AG09309 (cell line): ENCODE measurements at regions not wholly inside any gene's neighbourhood (a gene's known extent, or its start where the extent isn't known, plus 50 kb on each side); places are given as distances from the start of the nearest gene placed in this dataset.
"Not testable (repeated sequence)": the region's sequence is repeated elsewhere in the genome, so short reads cannot be mapped to it uniquely, and the experiment has no call there.

ENCODE experiments used
- DNase-seq: peaks from one replicate; pipeline ENCODE4 v3.0.0-alpha.2; 2010; ENCODE audit warnings: low read depth
- H3K4me3 ChIP-seq: 2 replicates; pipeline ENCODE4 v1.5.1; 2011; ENCODE audit warnings: mild to moderate bottlenecking, low read depth, low read length, moderate library complexity; ENCODE audit not compliant: control insufficient read depth
- TF ChIP-seq, protein P1 (sequence below): IDR thresholded peaks from 2 replicates; pipeline ENCODE4 v1.5.1; 2011; ENCODE audit warnings: mild to moderate bottlenecking, low read depth, low read length, inconsistent platforms; ENCODE audit not compliant: insufficient read depth, control insufficient read depth; ENCODE audit errors: missing control alignments

DNA sequence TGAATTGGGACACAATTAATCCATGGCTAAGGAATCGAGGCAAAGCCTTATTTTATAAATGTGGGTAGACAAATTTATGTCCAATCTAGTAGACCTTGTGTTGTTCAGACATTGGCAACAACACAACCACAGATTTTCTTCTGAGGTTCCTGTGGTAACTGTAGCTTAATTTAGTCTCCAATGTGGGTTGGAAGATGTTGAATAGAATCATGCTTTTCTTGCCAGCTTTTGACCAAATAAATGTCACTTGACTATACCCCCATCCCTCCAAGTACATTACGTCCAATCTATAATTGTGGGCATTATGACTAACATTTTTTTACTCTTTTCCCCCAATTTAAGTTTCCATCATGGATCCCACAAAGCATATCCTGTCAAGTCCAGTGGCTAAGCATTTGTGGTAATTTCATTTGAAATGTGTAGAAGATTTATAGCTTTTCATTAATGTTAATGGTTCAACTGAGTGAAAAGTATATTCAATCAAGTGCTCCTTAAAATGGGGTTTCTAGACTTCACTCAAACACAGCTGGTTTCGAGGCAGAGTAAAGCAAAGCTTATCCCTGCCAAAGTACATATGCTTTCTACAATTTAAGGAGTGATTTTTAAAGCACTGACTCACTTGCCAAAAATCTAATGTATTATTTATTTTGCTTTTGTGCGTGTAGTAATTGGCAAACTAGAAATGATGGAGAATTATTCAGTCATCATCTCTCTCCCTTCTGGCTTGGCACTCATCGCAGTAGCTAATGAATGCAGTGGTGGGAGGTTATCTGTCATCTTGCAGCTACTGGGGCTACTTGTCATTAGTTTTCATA is 141.8 kb downstream of the FAM174A start:
- no peak overlapping the region for H3K4me3 ChIP-seq
- TF ChIP-seq, protein P1, sequence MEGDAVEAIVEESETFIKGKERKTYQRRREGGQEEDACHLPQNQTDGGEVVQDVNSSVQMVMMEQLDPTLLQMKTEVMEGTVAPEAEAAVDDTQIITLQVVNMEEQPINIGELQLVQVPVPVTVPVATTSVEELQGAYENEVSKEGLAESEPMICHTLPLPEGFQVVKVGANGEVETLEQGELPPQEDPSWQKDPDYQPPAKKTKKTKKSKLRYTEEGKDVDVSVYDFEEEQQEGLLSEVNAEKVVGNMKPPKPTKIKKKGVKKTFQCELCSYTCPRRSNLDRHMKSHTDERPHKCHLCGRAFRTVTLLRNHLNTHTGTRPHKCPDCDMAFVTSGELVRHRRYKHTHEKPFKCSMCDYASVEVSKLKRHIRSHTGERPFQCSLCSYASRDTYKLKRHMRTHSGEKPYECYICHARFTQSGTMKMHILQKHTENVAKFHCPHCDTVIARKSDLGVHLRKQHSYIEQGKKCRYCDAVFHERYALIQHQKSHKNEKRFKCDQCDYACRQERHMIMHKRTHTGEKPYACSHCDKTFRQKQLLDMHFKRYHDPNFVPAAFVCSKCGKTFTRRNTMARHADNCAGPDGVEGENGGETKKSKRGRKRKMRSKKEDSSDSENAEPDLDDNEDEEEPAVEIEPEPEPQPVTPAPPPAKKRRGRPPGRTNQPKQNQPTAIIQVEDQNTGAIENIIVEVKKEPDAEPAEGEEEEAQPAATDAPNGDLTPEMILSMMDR: no peak
- no peak for DNase-seq

DNA sequence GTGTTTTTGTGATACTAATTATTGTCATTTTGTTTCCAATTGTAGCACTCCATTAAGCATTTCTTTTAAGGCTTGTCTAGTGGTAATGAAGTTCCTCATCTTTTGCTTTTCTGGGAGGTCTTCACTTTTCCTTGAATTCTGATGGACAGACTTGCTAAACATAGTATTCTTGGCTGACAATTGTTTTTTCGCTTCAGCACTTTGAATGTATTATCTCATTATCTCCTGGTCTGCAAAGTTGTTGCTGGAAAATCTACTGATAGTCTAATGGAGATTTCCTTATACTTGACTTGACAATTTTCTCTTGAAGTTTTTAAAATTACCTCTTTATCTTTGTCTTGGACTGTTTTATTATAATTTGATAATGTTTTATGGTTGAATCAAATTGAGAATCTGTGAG is 147.5 kb downstream of the FAM174A start:
- no peak overlapping the region for H3K4me3 ChIP-seq
- TF ChIP-seq, protein P1: no peak
- DNase-seq: no peak

DNA sequence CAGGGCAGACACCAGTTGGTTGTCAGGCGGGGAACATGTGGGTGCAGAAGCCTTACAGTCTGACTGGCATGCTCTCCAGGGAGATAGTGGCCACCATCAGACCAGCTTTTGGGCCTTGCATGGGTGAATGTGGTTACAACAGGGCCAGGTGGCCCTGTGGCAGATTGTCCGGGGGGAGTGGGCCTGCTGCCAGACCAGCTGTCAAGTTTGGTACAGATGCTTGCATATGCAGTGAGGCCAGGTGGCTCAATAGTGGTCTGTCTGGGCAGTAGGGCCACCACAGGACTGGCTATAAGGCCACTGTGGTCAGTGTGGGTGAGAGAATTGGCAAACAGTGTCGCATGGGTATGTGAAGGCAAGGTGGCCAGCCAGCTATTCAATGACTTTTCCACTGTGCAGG is 148.7 kb downstream of the FAM174A start:
- DNase-seq: no peak
- H3K4me3 ChIP-seq: no peak overlapping the region
- TF ChIP-seq, protein P1: no peak

DNA sequence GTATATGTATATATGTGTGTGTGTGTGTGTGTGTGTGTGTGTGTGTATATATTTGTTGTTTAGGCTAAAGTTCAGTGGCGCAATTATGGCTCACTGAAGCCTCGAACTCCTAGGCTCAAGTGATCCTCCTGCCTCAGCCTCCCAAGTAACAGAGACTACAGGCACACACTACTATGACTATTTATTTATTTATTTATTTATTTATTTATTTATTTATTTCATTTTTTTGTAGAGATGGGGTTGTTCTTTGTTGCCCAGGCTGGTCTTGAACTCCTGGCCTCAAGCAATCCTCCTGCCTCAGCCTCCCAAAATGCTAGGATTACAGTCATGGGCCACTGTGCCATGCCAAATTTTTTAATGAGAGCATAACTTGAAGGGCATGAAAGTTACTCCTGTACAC is 149.9 kb downstream of the FAM174A start:
- not testable (repeated sequence) for DNase-seq

DNA sequence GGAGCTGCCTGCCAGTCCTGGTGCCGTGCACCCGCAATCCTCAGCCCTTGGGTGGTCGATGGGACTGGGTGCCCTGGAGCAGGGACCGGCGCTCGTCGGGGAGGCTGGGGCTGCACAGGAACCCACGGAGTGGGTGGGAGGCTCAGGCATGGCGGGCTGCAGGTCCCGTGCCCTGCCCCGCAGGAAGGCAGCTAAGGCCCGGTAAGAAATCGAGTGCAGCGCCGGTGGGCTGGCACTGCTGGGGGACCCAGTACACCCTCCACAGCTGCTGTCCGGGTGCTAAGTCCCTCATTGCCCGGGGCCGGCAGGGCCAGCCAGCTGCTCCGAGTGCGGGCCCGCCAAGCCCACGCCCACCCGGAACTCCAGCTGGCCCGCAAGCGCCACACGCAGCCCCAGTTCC is 153.7 kb downstream of the FAM174A start:
- H3K4me3 ChIP-seq, DNase-seq: not testable (repeated sequence)

More for the DNA sequence above, 149.9 kb downstream of the FAM174A start:
- not testable (repeated sequence) for H3K4me3 ChIP-seq

DNA sequence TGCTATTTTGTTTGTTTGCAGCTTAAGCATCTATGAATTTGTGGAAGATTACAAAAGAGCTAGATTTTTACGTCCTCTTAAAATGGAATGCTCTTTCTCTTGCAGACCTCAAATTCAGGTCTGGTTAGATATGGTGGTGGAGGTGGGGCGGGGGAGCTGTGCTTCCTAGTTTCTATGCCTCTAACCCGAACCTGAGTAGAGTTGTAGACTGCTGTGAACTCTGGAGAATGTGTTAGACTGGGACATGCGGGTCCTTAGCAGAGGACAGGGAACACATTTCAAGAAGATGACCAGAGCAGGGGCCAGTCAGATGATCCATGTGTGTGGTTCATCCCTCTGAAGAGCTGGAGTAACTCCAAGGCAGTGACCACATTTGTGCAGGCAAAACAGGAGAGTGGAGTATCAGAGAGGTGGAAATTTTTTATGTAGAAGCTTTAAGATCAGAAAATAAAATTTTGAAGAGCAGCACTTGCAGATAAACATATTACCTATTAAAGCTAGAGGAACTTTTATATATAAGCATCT is 154.9 kb downstream of the FAM174A start:
- DNase-seq: no peak
- TF ChIP-seq, protein P1: no peak
- H3K4me3 ChIP-seq: no peak overlapping the region

DNA sequence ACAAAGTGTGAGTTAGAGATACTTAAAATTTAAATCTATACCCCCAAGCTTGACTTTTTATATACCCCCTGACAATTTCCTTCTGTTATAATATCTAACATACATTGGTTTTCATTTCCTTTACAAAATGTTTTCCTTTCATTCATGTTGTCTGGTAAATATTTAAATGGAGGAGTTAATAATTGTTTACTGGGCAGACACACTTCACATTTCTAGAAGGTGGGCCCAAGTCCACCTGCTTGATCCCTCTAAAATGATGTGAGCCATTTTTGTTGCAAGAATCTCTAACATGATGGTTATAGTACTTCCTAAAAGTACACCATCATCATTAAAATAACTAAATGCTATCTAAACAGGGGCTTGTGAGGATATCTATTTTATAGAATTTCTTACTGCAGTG is 155.9 kb downstream of the FAM174A start:
- TF ChIP-seq, protein P1: no peak
- no peak overlapping the region for H3K4me3 ChIP-seq
- DNase-seq: no peak

DNA sequence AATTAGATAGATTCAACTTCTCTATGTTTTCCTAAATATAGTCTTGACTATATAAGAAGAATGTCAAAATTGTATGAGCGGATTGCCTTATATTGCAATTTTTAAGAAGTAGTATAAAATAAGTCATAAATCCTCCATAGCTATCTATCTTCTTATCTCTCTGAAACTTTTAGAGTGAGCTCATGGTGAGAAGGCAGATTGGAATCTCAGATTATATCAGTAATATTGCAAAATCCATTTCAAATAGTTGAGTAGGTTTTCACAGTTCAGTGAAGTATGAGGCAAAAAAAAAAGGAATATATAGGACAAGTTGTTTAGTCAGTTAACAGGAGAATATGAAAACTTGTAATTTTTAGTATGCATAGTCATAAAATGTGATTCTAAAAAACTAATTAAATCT is 156.4 kb downstream of the FAM174A start:
- no peak for DNase-seq
- TF ChIP-seq, protein P1: no peak
- no peak overlapping the region for H3K4me3 ChIP-seq
